ENCODE measurements at regions not wholly inside any gene's neighbourhood (a gene's known extent, or its start where the extent isn't known, plus 50 kb on each side); places are given as distances from the start of the nearest gene placed in this dataset.

DNA sequence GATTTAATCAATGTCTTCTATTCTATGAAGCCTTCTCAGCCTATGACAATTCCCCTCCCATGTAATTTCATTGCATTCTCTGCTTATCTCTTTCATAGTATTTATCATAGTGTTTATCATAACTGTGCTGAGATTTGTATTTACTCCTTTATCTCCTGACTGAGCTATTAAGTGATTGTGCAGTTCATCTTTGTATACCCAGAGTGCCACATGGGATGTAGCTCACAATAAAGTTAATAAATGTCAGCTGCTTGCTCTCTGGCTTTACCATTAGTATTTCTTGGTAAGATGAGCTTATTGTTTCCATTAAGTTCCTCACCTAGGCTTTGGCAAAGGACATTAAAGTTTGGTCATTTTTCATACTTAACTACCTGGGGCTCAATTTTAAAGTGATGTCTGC, 275.1 kb upstream of the MPDZ start:
- H3K4me1 ChIP-seq = peaks cover 0 to 3% (median 0%) of the 10 kb centered on the region in 4 donors
- DNase-seq = no peak
- H3K4me3 ChIP-seq = no peak overlapping the region
- no peak overlapping the region for H3K27ac ChIP-seq
- no peaks in the 10 kb centered on the region for H3K9me3 ChIP-seq
- no peak for TF ChIP-seq POLR2A (IDR thresholded peaks at IDR 0.05)
- no peak for TF ChIP-seq EP300 (IDR thresholded peaks at IDR 0.05)
- no peak for TF ChIP-seq POLR2AphosphoS5 (IDR thresholded peaks at IDR 0.05)
- TF ChIP-seq, protein P1, sequence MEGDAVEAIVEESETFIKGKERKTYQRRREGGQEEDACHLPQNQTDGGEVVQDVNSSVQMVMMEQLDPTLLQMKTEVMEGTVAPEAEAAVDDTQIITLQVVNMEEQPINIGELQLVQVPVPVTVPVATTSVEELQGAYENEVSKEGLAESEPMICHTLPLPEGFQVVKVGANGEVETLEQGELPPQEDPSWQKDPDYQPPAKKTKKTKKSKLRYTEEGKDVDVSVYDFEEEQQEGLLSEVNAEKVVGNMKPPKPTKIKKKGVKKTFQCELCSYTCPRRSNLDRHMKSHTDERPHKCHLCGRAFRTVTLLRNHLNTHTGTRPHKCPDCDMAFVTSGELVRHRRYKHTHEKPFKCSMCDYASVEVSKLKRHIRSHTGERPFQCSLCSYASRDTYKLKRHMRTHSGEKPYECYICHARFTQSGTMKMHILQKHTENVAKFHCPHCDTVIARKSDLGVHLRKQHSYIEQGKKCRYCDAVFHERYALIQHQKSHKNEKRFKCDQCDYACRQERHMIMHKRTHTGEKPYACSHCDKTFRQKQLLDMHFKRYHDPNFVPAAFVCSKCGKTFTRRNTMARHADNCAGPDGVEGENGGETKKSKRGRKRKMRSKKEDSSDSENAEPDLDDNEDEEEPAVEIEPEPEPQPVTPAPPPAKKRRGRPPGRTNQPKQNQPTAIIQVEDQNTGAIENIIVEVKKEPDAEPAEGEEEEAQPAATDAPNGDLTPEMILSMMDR (IDR thresholded peaks at IDR 0.05) = no peak
- H3K27me3 ChIP-seq = no peaks in the 10 kb centered on the region
- H3K36me3 ChIP-seq = no peaks in the 10 kb centered on the region
- intact Hi-C loops (cut with DNase I) = no loop called here

DNA sequence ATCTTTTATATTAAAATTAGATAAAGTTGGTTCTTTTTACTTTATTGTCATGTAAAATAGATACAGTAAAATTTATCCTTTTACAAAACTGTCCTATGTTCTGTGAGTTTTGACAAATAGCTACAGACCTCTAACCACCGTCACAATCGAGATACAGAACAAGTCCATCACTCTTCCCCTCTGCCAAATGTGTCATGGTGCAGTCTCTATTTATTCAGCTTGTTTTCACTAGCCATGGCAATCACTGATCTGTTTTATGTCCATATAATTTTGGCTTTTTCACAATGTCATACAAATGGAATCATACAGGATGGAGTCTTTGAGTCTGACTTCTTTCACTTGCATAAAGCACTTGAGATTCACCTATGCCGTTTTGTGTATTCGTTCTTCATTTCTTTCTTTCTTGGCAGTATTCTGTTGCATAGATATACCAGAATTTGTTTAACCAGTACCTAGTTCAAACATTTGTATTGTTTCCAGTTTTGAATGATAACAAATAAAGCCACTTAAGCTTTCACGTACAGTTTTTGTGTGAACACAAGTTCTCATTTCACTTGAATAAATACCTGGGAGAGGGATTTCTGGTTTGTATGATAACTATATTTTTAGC, 273.2 kb upstream of the MPDZ start:
- WGBS, 2 donors = 66 to 80% methylated on average over 5 of the region's 5 CpGs

DNA sequence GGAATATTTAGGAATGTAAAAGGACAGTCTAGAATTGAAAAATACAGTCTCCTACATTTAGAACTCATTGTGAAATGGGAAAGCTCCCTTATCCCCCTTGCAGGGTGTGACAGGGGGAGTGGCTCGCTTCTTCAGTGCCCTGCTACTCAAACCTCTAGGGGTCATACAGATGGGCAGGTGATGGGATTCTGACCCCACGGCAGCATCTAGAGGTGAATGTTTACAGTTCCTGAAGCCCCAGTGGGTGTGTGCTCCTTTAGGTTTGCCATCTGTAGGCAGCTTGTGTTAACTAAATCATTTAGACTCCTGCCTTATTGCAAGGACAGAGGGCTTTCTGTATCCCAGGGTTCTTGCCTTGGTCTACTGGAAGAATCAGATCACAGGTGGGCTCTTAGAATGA, 271.0 kb upstream of the MPDZ start:
- peaks cover 0 to 3% (median 0%) of the 10 kb centered on the region in 4 donors for H3K4me1 ChIP-seq
- no peak for TF ChIP-seq POLR2AphosphoS5 (IDR thresholded peaks at IDR 0.05)
- TF ChIP-seq, protein P1 (IDR thresholded peaks at IDR 0.05) = no peak
- no peak for TF ChIP-seq POLR2A (IDR thresholded peaks at IDR 0.05)
- DNase-seq = no peak
- H3K27ac ChIP-seq = no peak overlapping the region
- no peaks in the 10 kb centered on the region for H3K36me3 ChIP-seq
- H3K4me3 ChIP-seq = no peak overlapping the region
- WGBS, 2 donors = 61 to 77% methylated on average over 2 of the region's 2 CpGs
- no peaks in the 10 kb centered on the region for H3K9me3 ChIP-seq
- H3K27me3 ChIP-seq = no peaks in the 10 kb centered on the region
- intact Hi-C loops (cut with DNase I) = no loop called here

More for the DNA sequence above, 273.2 kb upstream of the MPDZ start:
- no peaks in the 10 kb centered on the region for H3K27me3 ChIP-seq
- no peak overlapping the region for H3K4me3 ChIP-seq
- no peaks in the 10 kb centered on the region for H3K36me3 ChIP-seq
- H3K4me1 ChIP-seq = peaks cover 0 to 3% (median 0%) of the 10 kb centered on the region in 4 donors
- H3K27ac ChIP-seq = no peak overlapping the region
- DNase-seq = no peak
- TF ChIP-seq POLR2A (IDR thresholded peaks at IDR 0.05) (no peak), POLR2AphosphoS5 (IDR thresholded peaks at IDR 0.05) (peak in 3 of 4 donors; percentile 58 to 78 (median 73)), EP300 (IDR thresholded peaks at IDR 0.05) (peak in 2 of 4 donors; percentile 20 to 32)
- TF ChIP-seq, protein P1 (IDR thresholded peaks at IDR 0.05) = no peak
- H3K9me3 ChIP-seq = no peaks in the 10 kb centered on the region
- intact Hi-C loops (cut with DNase I) = no loop called here

DNA sequence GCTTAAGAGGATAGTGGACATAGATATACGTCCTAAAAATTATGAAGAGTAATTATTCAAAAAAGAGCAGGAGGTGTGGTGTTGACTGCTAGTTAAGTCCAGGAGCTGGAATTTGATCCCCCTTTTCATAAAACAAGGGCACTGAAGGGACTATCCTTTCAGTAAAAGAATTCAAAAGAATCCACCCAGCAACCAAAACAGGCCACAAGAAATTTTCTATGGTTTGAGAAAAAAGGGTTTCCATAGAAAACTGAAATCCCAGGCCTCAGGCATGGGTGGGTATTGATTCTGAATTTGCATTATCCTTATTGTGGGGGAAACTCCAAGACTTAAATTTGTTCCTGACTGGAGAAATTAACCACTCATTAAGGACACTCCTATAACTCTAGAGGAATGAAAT, 269.0 kb upstream of the MPDZ start:
- no peak for TF ChIP-seq EP300 (IDR thresholded peaks at IDR 0.05)
- no peak for TF ChIP-seq POLR2AphosphoS5 (IDR thresholded peaks at IDR 0.05)
- no peak for TF ChIP-seq POLR2A (IDR thresholded peaks at IDR 0.05)
- TF ChIP-seq, protein P1 (IDR thresholded peaks at IDR 0.05) = no peak
- Histone ChIP-seq H3K36me3 (no peaks in the 10 kb centered on the region), H3K4me3 (no peak overlapping the region), H3K4me1 (no peaks in the 10 kb centered on the region), H3K9me3 (no peaks in the 10 kb centered on the region), H3K27ac (no peak overlapping the region), H3K27me3 (no peaks in the 10 kb centered on the region)
- intact Hi-C loops (cut with DNase I) = no loop called here
- DNase-seq = no peak
- 87 to 91% methylated on average over 1 of the region's 1 CpG for WGBS, 2 donors

DNA sequence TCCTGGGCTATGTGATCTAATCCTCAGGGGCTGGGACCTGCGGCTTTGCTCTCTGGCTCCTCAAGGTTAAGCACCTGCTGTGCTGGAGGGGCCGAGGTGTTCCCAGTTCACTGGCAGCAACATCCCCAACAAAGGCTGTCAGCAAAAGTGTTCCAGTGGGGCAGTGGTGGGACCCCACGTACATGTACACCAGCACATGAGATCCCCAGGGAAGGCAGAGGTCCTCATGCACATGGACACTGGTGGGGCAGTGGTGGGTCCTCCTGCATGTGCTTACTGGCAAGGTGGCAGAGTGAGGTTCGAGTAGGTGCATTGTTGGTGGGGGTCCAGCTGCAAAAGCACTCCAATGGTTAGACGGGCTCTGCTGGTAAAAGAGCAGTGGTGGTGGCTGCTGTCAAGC, 255.6 kb upstream of the MPDZ start:
- Histone ChIP-seq H3K4me3 (no peak overlapping the region), H3K36me3 (no peaks in the 10 kb centered on the region), H3K4me1 (peaks cover 0 to 7% (median 0%) of the 10 kb centered on the region in 4 donors), H3K27me3 (no peaks in the 10 kb centered on the region), H3K9me3 (no peaks in the 10 kb centered on the region), H3K27ac (no peak overlapping the region)
- WGBS, 2 donors = 43 to 62% methylated on average over 5 of the region's 5 CpGs
- no peak for TF ChIP-seq POLR2AphosphoS5 (IDR thresholded peaks at IDR 0.05)
- no peak for TF ChIP-seq EP300 (IDR thresholded peaks at IDR 0.05)
- TF ChIP-seq POLR2A (IDR thresholded peaks at IDR 0.05) = no peak
- TF ChIP-seq, protein P1 (IDR thresholded peaks at IDR 0.05) = no peak
- intact Hi-C loops (cut with DNase I) = no loop called here
- peak; percentile 55 for DNase-seq

Data from sigmoid colon (tissue), 6 donors.